Loucy (cell line): ENCODE measurements at regions not wholly inside any gene's neighbourhood (a gene's known extent, or its start where the extent isn't known, plus 50 kb on each side); places are given as distances from the start of the nearest gene placed in this dataset.

Source experiments
- H2AFZ ChIP-seq: fragments of 200-600 bp; sonication (generic); 2 replicates; pipeline ENCODE4 v1.6.0; 2016; ENCODE audit warnings: antibody characterized with exemption, mild to moderate bottlenecking, low read length, moderate library complexity
- H3F3A ChIP-seq: fragments of 200-600 bp; 2 replicates; pipeline ENCODE4 v1.6.0; 2016; ENCODE audit warnings: antibody characterized with exemption, low read depth, mild to moderate bottlenecking
- H3K27me3 ChIP-seq: fragments of 200-600 bp; sonication (generic); 2 replicates; pipeline ENCODE4 v1.6.1; 2014; ENCODE audit warnings: low read length, mild to moderate bottlenecking; ENCODE audit not compliant: insufficient read depth, poor library complexity, severe bottlenecking
- H3K36me3 ChIP-seq: fragments of 200-600 bp; sonication (generic); 2 replicates; pipeline ENCODE4 v1.6.1; 2016; ENCODE audit warnings: low read length; ENCODE audit not compliant: insufficient read depth
- H3K4me1 ChIP-seq: fragments of 200-600 bp; sonication (generic); 2 replicates; pipeline ENCODE4 v1.5.1; 2014; ENCODE audit warnings: low read length, mild to moderate bottlenecking; ENCODE audit not compliant: insufficient read depth, poor library complexity, severe bottlenecking
- H3K4me2 ChIP-seq: fragments of 200-600 bp; sonication (generic); 2 replicates; pipeline ENCODE4 v1.6.0; 2014; ENCODE audit warnings: antibody characterized with exemption, low read length, low read depth, mild to moderate bottlenecking; ENCODE audit not compliant: poor library complexity, severe bottlenecking
- H3K4me3 ChIP-seq: fragments of 200-600 bp; sonication (generic); 2 replicates; pipeline ENCODE4 v1.5.1; 2014; ENCODE audit warnings: low read length, mild to moderate bottlenecking, mixed read lengths; ENCODE audit not compliant: poor library complexity, severe bottlenecking
- H3K79me2 ChIP-seq: fragments of 200-600 bp; sonication (generic); 2 replicates; pipeline ENCODE4 v1.6.1; 2014; ENCODE audit warnings: low read length; ENCODE audit not compliant: insufficient read depth
- H3K9ac ChIP-seq: fragments of 200-600 bp; sonication (generic); 2 replicates; pipeline ENCODE4 v1.6.0; 2014; ENCODE audit warnings: mild to moderate bottlenecking, low read depth, low read length, moderate library complexity; ENCODE audit not compliant: poor library complexity, severe bottlenecking
- H3K9me2 ChIP-seq: fragments of 200-600 bp; sonication (generic); replicated peaks from 2 replicates; pipeline ENCODE4 v1.6.1; 2016; ENCODE audit warnings: low read depth, low read length, mixed read lengths
- H3K9me3 ChIP-seq: fragments of 200-600 bp; sonication (generic); 2 replicates; pipeline ENCODE4 v1.6.1; 2014; ENCODE audit warnings: mild to moderate bottlenecking, antibody characterized with exemption, low read length, low read depth; ENCODE audit not compliant: insufficient read depth
- H4K20me1 ChIP-seq: fragments of 200-600 bp; sonication (generic); 2 replicates; pipeline ENCODE4 v1.6.0; 2014; ENCODE audit warnings: antibody characterized with exemption, low read length, mild to moderate bottlenecking; ENCODE audit not compliant: insufficient read depth, poor library complexity, severe bottlenecking
- CTCF ChIP-seq: fragments of 200-600 bp; sonication (generic); conservative IDR thresholded peaks from 2 replicates; pipeline ENCODE4 v1.5.1; 2014; ENCODE audit warnings: mild to moderate bottlenecking, antibody characterized with exemption, low read length
- EZH2phosphoT487 ChIP-seq: fragments of 200-600 bp; IDR thresholded peaks from 2 replicates; pipeline ENCODE4 v1.6.1; 2018; ENCODE audit warnings: antibody characterized with exemption, mild to moderate bottlenecking, moderate library complexity, borderline replicate concordance

DNA sequence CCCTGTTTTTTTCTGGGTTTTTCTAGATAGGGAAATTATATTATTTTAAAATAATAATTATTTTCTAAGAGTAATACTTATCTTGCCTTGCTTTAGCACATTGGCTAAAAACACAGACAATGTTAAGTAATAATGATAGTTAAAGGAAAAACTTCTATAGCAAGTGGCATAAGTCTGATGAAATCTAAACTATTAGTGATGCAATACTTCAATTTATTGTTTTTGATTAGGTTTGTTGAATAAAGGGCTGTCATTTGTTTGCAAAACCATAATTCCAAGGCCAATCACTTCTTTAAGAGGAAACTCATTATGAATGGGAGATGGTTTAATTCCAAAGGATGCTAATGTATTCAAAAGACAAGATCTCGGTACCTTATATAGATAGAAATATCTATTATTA is 293.8 kb upstream of the FBXL7 start:
- no peaks in the 10 kb centered on the region for H3K27me3 ChIP-seq
- H3F3A ChIP-seq: no peaks in the 10 kb centered on the region
- H3K4me1 ChIP-seq: no peaks in the 10 kb centered on the region
- TF ChIP-seq CTCF (no peak), EZH2phosphoT487 (no peak)
- no peaks in the 10 kb centered on the region for H3K36me3 ChIP-seq
- H3K79me2 ChIP-seq: no peaks in the 10 kb centered on the region
- no peaks in the 10 kb centered on the region for H4K20me1 ChIP-seq
- H3K4me3 ChIP-seq: no peak overlapping the region
- H3K9me3 ChIP-seq: no peaks in the 10 kb centered on the region
- H3K9ac ChIP-seq: no peak overlapping the region
- no peak overlapping the region for H2AFZ ChIP-seq
- no peaks in the 10 kb centered on the region for H3K9me2 ChIP-seq
- H3K4me2 ChIP-seq: no peak overlapping the region

- Histone ChIP-seq H3K27me3 (no peaks in the 10 kb centered on the region), H3F3A (no peaks in the 10 kb centered on the region), H3K9me2 (no peaks in the 10 kb centered on the region), H3K36me3 (no peaks in the 10 kb centered on the region), H3K79me2 (no peaks in the 10 kb centered on the region), H3K4me3 (no peak overlapping the region), H3K9ac (no peak overlapping the region), H3K4me2 (no peak overlapping the region), H3K4me1 (no peaks in the 10 kb centered on the region), H4K20me1 (no peaks in the 10 kb centered on the region), H3K9me3 (no peaks in the 10 kb centered on the region), H2AFZ (no peak overlapping the region)
- TF ChIP-seq CTCF: no peak
- no peak for TF ChIP-seq EZH2phosphoT487
Measured at GRCh38 chr5:15203376-15203775, 296.6 kb upstream of the FBXL7 start.

GRCh38 chr5:15191012-15191411 is 309.0 kb upstream of the FBXL7 start:
- H3K4me1 ChIP-seq: no peaks in the 10 kb centered on the region
- H3K9me3 ChIP-seq: no peaks in the 10 kb centered on the region
- no peak overlapping the region for H3K4me2 ChIP-seq
- no peaks in the 10 kb centered on the region for H4K20me1 ChIP-seq
- no peak overlapping the region for H2AFZ ChIP-seq
- H3K9ac ChIP-seq: no peak overlapping the region
- no peaks in the 10 kb centered on the region for H3F3A ChIP-seq
- no peaks in the 10 kb centered on the region for H3K79me2 ChIP-seq
- no peak overlapping the region for H3K4me3 ChIP-seq
- H3K36me3 ChIP-seq: no peaks in the 10 kb centered on the region
- no peak for TF ChIP-seq CTCF
- TF ChIP-seq EZH2phosphoT487: no peak
- no peaks in the 10 kb centered on the region for H3K9me2 ChIP-seq
- no peaks in the 10 kb centered on the region for H3K27me3 ChIP-seq
